A549 (cell line): ENCODE measurements at regions not wholly inside any gene's neighbourhood (a gene's known extent, or its start where the extent isn't known, plus 50 kb on each side); places are given as distances from the start of the nearest gene placed in this dataset.

Experiments
- ATAC-seq, 2 experiments: fragments of 200-7000 bp in 1 of 2; fragments of >200 bp in 1 of 2; cut with Nextera tagmentation in 1 of 2; cut with Tn5 transposase in 1 of 2; 3 replicates each; pipeline versions ENCODE4 v1.8.0 to v1.9.1; 2018 to 2020; ENCODE audit warnings: mild to moderate bottlenecking in 1 of 2, moderate library complexity in 1 of 2
- CTCF ChIA-PET: fragments of 300-600 bp; sonication (Branson Sonifier 250); formaldehyde crosslinking; extraction: SDS; loops from one replicate; lab custom pipeline; 2021; ENCODE audit warnings: antibody characterized with exemption, inconsistent platforms; lab: Yijun Ruan, JAX
- POLR2A ChIA-PET: fragments of 350-600 bp; formaldehyde crosslinking; extraction: SDS; loops from one replicate; lab custom pipeline; 2021; ENCODE audit warnings: antibody characterized with exemption, inconsistent platforms; lab: Yijun Ruan, JAX
- DNase-seq, 2 experiments: peaks; one replicate each; pipeline versions ENCODE4 v3.0.0 to v3.0.0-alpha.2; 2011 to 2016; ENCODE audit warnings: low read depth in 1 of 2, low spot score in 1 of 2
- FAIRE-seq: peaks from 2 replicates; lab custom pipeline; 2011; peaks lifted over from hg19 to GRCh38; lab: Jason Lieb, UNC
- H3K27ac ChIP-seq, 2 experiments: fragments of >200 bp; sonication (Bioruptor Twin); formaldehyde crosslinking; 3 replicates each; pipeline ENCODE4 v1.5.1; 2016 to 2017
- H3K4me1 ChIP-seq: fragments of >200 bp; sonication (Bioruptor Twin); formaldehyde crosslinking; 3 replicates; pipeline ENCODE4 v1.6.1; 2016
- H3K4me2 ChIP-seq: fragments of >200 bp; sonication (Bioruptor Twin); formaldehyde crosslinking; 3 replicates; pipeline ENCODE4 v1.6.1; 2016
- H3K4me3 ChIP-seq: fragments of >200 bp; sonication (Bioruptor Twin); formaldehyde crosslinking; 3 replicates; pipeline ENCODE4 v1.5.1; 2016
- H3K9me3 ChIP-seq: fragments of >200 bp; sonication (Bioruptor Twin); formaldehyde crosslinking; 3 replicates; pipeline ENCODE4 v1.6.1; 2016
- ATOH8 ChIP-seq: fragments of 250-450 bp; sonication (Bioruptor Pico); IDR thresholded peaks from 2 replicates; pipeline ENCODE4 v1.5.0; 2020; ENCODE audit warnings: low read depth, mild to moderate bottlenecking, moderate library complexity
- BHLHE40 ChIP-seq: IDR thresholded peaks from 2 replicates; pipeline ENCODE4 v1.6.1; 2012; ENCODE audit warnings: low read depth, low read length, inconsistent platforms
- CBX8 ChIP-seq: fragments of 200-600 bp; sonication (generic); IDR thresholded peaks from 2 replicates; pipeline ENCODE4 v1.6.1; 2016
- CHD4 ChIP-seq: fragments of 200-600 bp; sonication (generic); IDR thresholded peaks from 2 replicates; pipeline ENCODE4 v1.6.1; 2016; ENCODE audit warnings: antibody characterized with exemption, mild to moderate bottlenecking, borderline replicate concordance
- CTCF ChIP-seq: fragments of >200 bp; sonication (Bioruptor Twin); formaldehyde crosslinking; IDR thresholded peaks from 3 replicates; pipeline ENCODE4 v1.5.1; 2016
- EP300 ChIP-seq, 2 experiments: fragments of >200 bp; sonication (Bioruptor Twin); formaldehyde crosslinking; IDR thresholded peaks; 2 replicates in 1 of 2; 3 replicates in 1 of 2; pipeline ENCODE4 v1.6.1; 2016 to 2017
- FOSB ChIP-seq: fragments of 250-450 bp; sonication (Bioruptor Pico); IDR thresholded peaks from 2 replicates; pipeline ENCODE4 v1.5.0; 2020; ENCODE audit warnings: mild to moderate bottlenecking, moderate library complexity
- FOSL2 ChIP-seq, 2 experiments: fragments of 450-650 bp in 1 of 2; fragments of >200 bp in 1 of 2; sonication (Bioruptor Twin) in 1 of 2; formaldehyde crosslinking; IDR thresholded peaks; 2 replicates each; pipeline versions ENCODE4 v1.5.0 to v1.6.1; 2016 to 2020; ENCODE audit warnings: mild to moderate bottlenecking in 1 of 2, moderate library complexity in 1 of 2
- GATA3 ChIP-seq: IDR thresholded peaks from 2 replicates; pipeline ENCODE4 v1.6.1; 2012; ENCODE audit warnings: borderline replicate concordance
- HES2 ChIP-seq: fragments of >200 bp; sonication (Bioruptor Twin); formaldehyde crosslinking; IDR thresholded peaks from 2 replicates; pipeline ENCODE4 v1.6.1; 2016
- HOXA7 ChIP-seq: fragments of 250-450 bp; sonication (Bioruptor Pico); IDR thresholded peaks from 2 replicates; pipeline ENCODE4 v1.5.0; 2020; ENCODE audit warnings: mild to moderate bottlenecking, moderate library complexity
- JUN ChIP-seq, 2 experiments: fragments of >200 bp; sonication (Bioruptor Twin); formaldehyde crosslinking; IDR thresholded peaks; 2 replicates in 1 of 2; 3 replicates in 1 of 2; pipeline ENCODE4 v1.6.1; 2016 to 2017
- KDM5A ChIP-seq: fragments of 200-600 bp; sonication (generic); IDR thresholded peaks from 2 replicates; pipeline ENCODE4 v1.6.1; 2016; ENCODE audit warnings: antibody characterized with exemption, mild to moderate bottlenecking
- MYC ChIP-seq: IDR thresholded peaks from 2 replicates; pipeline ENCODE4 v1.6.1; 2012; ENCODE audit warnings: mild to moderate bottlenecking, inconsistent platforms, low read length, improper control_type of control experiment, borderline replicate concordance
- NPAS2 ChIP-seq: fragments of 250-450 bp; sonication (Bioruptor Pico); IDR thresholded peaks from 2 replicates; pipeline ENCODE4 v1.8.0; 2022; ENCODE audit warnings: mild to moderate bottlenecking, moderate library complexity, borderline replicate concordance
- POLR2AphosphoS2 ChIP-seq: conservative IDR thresholded peaks from 2 replicates; pipeline ENCODE4 v1.6.1; 2012; ENCODE audit warnings: low read length, improper control_type of control experiment, inconsistent platforms
- RAD21 ChIP-seq, 2 experiments: fragments of >200 bp in 1 of 2; sonication (Bioruptor Twin) in 1 of 2; formaldehyde crosslinking in 1 of 2; IDR thresholded peaks in 1 of 2; conservative IDR thresholded peaks in 1 of 2; 2 replicates in 1 of 2; 3 replicates in 1 of 2; pipeline ENCODE4 v1.6.1; 2012 to 2018; ENCODE audit warnings: inconsistent platforms in 1 of 2
- REST ChIP-seq: fragments of 200-600 bp; sonication (generic); IDR thresholded peaks from 2 replicates; pipeline ENCODE4 v1.6.1; 2016; ENCODE audit warnings: antibody characterized with exemption, mild to moderate bottlenecking, moderate library complexity
- SMC3 ChIP-seq: fragments of >200 bp; sonication (Bioruptor Twin); formaldehyde crosslinking; IDR thresholded peaks from 3 replicates; pipeline ENCODE4 v1.6.1; 2018; ENCODE audit warnings: inconsistent platforms
- TFCP2L1 ChIP-seq: fragments of 250-450 bp; sonication (Bioruptor Pico); IDR thresholded peaks from 2 replicates; pipeline ENCODE4 v1.5.0; 2021; ENCODE audit warnings: mild to moderate bottlenecking
- USF2 ChIP-seq: fragments of 450-650 bp; IDR thresholded peaks from 2 replicates; pipeline ENCODE4 v1.6.1; 2014; ENCODE audit warnings: antibody characterized with exemption
- ZNF302 ChIP-seq: fragments of 250-450 bp; sonication (Bioruptor Pico); IDR thresholded peaks from 2 replicates; pipeline ENCODE4 v1.9.0; 2021; ENCODE audit warnings: inconsistent platforms, mild to moderate bottlenecking, moderate library complexity
- ZSCAN20 ChIP-seq: fragments of 250-450 bp; sonication (Bioruptor Pico); IDR thresholded peaks from 2 replicates; pipeline ENCODE4 v1.8.0; 2022; ENCODE audit warnings: mild to moderate bottlenecking, moderate library complexity
- WGBS: methylation state at CpG from one replicate; pipeline ENCODE4 v1.1.6; 2017; ENCODE audit errors: missing lambda C conversion rate; 5-methylcytosine and 5-hydroxymethylcytosine counted together

GRCh38 chr11:70549796-70550195, 151.5 kb downstream of the CTTN start:
- H3K27ac ChIP-seq: no peak overlapping the region
- POLR2A ChIA-PET: no interaction called here
- DNase-seq: no peak
- no peak for FAIRE-seq
- no peak for ATAC-seq
- CTCF ChIA-PET: interaction anchor here (0.9 to 1.7 kb wide), 3 partner anchors 9 to 35 kb away, joined by 3 to 5 read pairs (median 4); no protein-coding TSS in a partner anchor
- H3K4me1 ChIP-seq: no peaks in the 10 kb centered on the region; the same call in 2 of the 3 replicates
- 93% methylated on average over 9 of the region's 11 CpGs for WGBS
- no peak overlapping the region for H3K4me3 ChIP-seq
- H3K4me2 ChIP-seq: no peak overlapping the region
- TF ChIP-seq GATA3 (no peak), ZSCAN20 (CRISPR knock-in tag) (no peak), ZNF302 (CRISPR knock-in tag) (no peak), EP300 (IDR thresholded peaks at IDR 0.05) (no peak), KDM5A (no peak), FOSB (CRISPR knock-in tag) (no peak), CHD4 (no peak), HES2 (no peak), ATOH8 (CRISPR knock-in tag) (no peak), REST (no peak), HOXA7 (CRISPR knock-in tag) (no peak), NPAS2 (CRISPR knock-in tag) (no peak), USF2 (no peak)
- TF ChIP-seq, all 56 proteins: peak for 0
- no peaks in the 10 kb centered on the region for H3K9me3 ChIP-seq

- POLR2A ChIA-PET: no interaction called here
- 92% methylated on average over 21 of the region's 22 CpGs for WGBS
- CTCF ChIA-PET: interaction anchor here (1.0 to 1.7 kb wide), 3 partner anchors 8 to 13 kb away, joined by 3 to 5 read pairs (median 3); no protein-coding TSS in a partner anchor
- no peak for TF ChIP-seq SMC3
- no peak for TF ChIP-seq ZSCAN20 (CRISPR knock-in tag)
- TF ChIP-seq POLR2AphosphoS2: no peak
- no peak for TF ChIP-seq MYC
- no peak for TF ChIP-seq CBX8
- TF ChIP-seq HES2: no peak
- no peak for TF ChIP-seq EP300 (IDR thresholded peaks at IDR 0.05)
- TF ChIP-seq CTCF: no peak
- TF ChIP-seq FOSL2 (IDR thresholded peaks at IDR 0.05): no peak
- no peak for TF ChIP-seq FOSL2 (CRISPR knock-in tag; IDR thresholded peaks at IDR 0.05)
- TF ChIP-seq ATOH8 (CRISPR knock-in tag): no peak
- no peak for TF ChIP-seq BHLHE40
- TF ChIP-seq TFCP2L1 (CRISPR knock-in tag): no peak
- no peak for TF ChIP-seq RAD21 (conservative IDR thresholded peaks at IDR 0.05 in 1 of 2, IDR thresholded peaks at IDR 0.05 in 1 of 2)
- no peak for TF ChIP-seq JUN (IDR thresholded peaks at IDR 0.05)
- no peak for TF ChIP-seq FOSB (CRISPR knock-in tag)
- DNase-seq (no peak), ATAC-seq (no peak), FAIRE-seq (no peak)
- no peak overlapping the region for H3K4me2 ChIP-seq
- no peak overlapping the region for H3K4me3 ChIP-seq
- H3K9me3 ChIP-seq: no peaks in the 10 kb centered on the region
- H3K4me1 ChIP-seq: no peaks in the 10 kb centered on the region
- H3K27ac ChIP-seq: no peak overlapping the region
These were observed 152.3 kb downstream of the CTTN start for GRCh38 chr11:70550456-70551195.
